HG02970 (cell line): ENCODE measurements at regions not wholly inside any gene's neighbourhood (a gene's known extent, or its start where the extent isn't known, plus 50 kb on each side); places are given as distances from the start of the nearest gene placed in this dataset.
"Not testable (repeated sequence)": the region's sequence is repeated elsewhere in the genome, so short reads cannot be mapped to it uniquely, and the experiment has no call there.

ENCODE experiments used
- ATAC-seq: cut with Tn5 transposase; IDR thresholded peaks from one replicate; pipeline ENCODE4 v1.9.1; 2021; ENCODE audit warnings: mild to moderate bottlenecking, moderate library complexity, moderate number of reproducible peaks; ENCODE audit not compliant: unreplicated experiment, low FRiP score

DNA sequence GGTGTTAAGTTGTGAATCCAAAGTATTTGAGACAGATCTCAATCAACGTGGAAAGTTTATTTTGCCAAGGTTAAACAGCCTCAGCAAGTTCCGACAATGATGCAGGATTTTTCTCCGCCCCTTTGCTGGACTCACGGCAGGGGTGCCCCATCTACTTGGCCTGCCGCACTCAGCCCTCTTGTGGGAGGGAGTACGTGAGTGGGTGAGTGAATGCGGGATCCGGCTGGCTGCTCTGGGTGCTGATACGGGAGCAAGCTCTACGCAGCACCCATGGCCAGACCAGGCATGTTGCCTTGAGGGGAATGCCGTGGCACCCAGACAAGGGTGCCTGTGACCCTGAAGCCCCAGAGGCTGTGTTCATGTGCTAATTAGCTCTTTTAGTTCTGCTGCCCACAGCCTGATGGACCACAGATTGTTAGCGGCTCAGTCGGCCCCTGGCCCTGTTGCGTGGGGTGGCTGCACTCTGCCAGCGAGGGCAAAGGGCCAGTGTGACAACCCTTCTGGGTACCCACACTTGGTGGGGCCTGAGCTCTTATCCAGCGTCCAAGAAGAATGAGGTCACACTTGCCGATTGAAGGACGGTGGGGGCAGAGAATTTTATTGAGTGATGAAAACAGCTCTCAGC, 81.2 kb upstream of the FAM153A start:
- ATAC-seq: not testable (repeated sequence)

- not testable (repeated sequence) for ATAC-seq
Observed at GRCh38 chr5:177857642-177858200, 75.0 kb upstream of the FAM153A start.

- ATAC-seq: not testable (repeated sequence)
Observed at GRCh38 chr5:177856474-177856873, 73.8 kb upstream of the FAM153A start.

DNA sequence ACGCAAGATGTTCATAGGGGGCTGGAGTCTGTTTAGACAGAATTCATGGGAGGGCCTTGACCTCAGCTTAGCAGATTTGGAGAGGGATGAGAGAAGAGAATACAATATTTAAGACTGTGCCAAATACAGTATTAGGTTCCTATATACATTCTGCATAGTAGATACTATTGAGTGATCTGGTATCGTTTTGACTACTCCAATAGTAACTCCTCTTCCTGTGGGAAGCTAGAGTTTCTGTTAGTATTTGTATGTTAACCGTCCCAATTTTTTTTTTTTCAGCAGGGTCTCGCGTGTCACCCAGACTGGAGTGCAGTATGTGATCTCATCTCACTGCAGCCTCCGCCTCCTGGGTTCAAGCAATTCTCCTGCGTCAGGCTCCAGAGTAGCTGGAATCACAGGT, 65.2 kb upstream of the FAM153A start:
- not testable (repeated sequence) for ATAC-seq

- not testable (repeated sequence) for ATAC-seq
Observed at GRCh38 chr5:177846598-177846997, 63.9 kb upstream of the FAM153A start.

GRCh38 chr5:177845906-177846305, 63.2 kb upstream of the FAM153A start:
- ATAC-seq: not testable (repeated sequence)

GRCh38 chr5:177836191-177836590, 53.5 kb upstream of the FAM153A start:
- not testable (repeated sequence) for ATAC-seq
